NCI-H2081 treated with DMSO at 0.1 percent for 48 hours (cell line): ENCODE measurements at regions not wholly inside any gene's neighbourhood (a gene's known extent, or its start where the extent isn't known, plus 50 kb on each side); places are given as distances from the start of the nearest gene placed in this dataset.

ENCODE experiments used
- DNase-seq: peaks from one replicate; lab custom pipeline; 2025; lab: John Stamatoyannopoulos, UW

DNA sequence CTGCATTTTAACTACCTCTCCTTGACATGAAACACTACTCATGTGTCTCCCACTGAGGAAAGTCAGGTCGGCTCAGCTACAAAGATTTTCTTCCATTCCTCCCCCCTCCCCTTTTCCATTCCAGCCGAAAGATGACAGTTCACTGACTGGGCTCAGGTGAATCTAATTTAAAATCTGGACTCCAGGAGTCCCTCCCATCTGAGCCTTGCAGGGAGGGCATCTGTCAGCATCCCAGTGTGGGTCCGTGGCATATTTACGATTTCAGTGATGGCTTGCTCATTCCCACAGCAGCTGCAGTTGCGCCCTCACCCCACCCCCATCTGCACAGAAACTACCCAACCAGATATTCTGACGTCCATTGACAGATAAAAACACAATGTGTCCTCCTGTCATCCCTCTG is 153.7 kb upstream of the ARRDC4 start:
- DNase-seq = no peak

DNA sequence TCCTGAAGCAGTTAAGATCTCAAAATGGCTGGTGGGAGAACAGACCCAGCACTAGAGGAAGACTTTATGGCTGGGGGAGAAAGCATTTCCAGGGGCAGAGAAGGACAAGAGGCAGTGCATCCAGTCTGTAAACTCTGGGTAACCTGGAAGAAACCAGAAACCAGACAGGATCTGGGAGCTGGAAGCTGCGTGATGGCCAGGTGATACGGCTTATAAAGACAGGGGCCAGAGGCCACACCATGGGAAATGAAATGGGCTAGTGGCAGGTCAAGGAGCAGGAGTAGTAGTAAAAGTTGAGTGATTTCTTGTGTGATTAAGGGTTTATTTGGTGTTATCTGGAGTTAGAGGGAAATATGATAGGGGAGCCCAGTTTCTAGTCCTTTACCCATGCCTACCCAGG is 144.7 kb upstream of the ARRDC4 start:
- no peak for DNase-seq

DNA sequence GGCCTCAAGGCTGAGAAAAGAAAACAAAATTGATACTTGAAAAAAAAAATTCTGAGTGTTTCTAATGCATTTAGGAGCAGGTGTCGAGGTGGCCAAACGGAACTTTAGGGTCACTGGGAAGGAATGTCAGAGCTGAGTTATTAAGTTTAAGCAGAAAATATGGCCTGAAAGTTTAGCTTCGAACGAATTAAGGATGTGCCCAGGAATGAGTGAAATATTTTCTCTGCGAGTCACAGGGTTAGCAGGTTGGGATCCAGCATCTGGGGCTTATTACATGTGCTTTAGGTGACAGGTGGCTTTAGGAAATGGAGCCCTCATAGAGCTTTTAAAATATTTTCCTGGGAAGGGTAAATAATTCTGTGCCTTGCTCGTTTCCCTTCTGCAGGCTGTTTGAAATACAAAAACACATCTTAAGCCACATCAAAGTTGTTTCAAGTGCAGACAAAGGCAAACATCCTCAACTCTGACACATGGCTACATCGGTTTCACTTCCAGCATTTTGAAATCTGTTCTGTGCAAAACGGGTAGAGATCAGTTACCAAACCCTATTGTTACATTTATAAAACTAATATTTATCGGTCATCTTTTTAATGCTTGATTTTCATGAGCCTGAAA is 143.1 kb upstream of the ARRDC4 start:
- DNase-seq = no peak

DNA sequence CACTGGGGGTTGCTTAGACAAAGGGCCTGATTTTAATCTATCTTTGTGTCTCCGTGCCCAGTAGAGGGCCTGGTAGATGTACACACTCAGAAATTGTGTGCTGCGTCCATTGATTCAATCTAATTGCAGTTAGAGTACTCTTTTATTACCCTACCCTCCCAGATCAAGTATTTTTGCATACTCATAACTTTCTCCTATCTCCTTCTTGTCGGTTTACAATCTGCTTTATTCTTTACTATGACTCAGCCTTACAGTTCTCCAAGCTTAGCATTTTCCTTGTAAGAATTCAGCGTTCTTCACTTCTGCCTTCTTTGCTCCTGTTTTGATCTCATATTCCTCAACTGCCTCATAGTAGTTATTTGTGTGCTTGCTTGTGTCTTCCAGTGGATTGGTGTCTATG is 124.5 kb upstream of the ARRDC4 start:
- no peak for DNase-seq

DNA sequence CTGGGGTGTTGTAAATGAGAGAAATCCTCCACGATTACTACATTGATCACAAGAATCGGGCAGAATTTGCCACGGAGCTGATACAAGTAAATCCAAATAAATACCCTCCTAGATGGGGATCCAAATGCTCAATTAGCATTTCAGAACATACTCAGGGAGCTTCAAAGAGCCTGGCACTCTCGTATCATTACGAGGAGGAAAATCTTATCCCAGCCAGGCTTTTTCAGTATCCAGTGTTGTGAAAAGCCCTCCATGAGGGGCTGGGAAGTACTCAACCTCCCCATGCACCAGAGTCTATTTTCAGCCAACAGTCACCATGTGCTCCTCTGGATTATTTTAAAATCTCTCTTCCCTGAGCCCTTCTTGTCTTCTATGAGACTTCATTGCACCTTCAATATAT is 122.6 kb upstream of the ARRDC4 start:
- DNase-seq = no peak

DNA sequence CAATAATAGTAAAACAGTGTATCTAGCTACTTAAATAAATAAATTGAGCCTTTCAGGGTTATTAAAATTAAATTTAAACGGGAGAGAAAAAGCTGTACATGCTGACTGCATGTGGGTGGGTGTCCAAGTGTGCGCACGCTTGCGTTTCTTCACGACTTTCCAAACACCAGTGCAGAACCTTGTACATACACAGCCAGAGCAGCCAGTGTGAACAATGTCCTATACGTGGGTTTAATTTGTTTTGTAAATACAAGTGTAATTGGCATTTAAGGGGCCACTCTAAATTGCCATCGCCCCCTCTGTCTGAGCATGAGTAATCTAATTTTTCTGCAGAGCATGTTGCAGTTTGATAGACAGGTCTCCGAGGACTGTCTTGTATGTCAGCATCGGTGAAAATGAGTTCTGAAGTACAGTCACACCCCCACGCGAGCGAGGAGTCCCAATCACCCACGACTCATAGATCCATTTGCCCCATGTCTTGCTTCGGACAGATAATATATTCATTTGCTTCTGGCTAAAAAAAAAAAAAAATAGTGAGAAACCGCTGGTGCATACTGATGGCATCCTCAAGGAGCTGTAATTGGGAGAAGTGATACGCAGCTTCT is 121.8 kb upstream of the ARRDC4 start:
- DNase-seq = no peak

DNA sequence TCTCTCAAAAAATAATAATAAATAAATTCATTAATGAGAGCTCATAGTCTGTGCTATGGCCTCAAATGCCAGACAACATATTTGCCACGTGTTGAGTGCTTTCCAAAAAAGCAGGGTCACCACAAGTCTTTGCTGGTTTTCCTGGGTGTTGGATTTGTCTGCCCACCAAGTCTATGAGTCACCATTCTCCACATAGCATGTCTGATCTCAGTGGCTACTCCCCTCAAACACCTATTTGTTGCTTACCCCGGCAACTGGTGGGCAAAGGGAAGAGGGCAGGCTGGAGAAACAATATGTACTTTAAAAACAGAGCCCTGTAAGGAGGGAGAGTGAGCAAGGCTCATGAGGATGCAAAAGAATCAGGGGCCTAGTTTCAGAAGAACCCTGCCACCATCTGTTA is 120.0 kb upstream of the ARRDC4 start:
- no peak for DNase-seq

DNA sequence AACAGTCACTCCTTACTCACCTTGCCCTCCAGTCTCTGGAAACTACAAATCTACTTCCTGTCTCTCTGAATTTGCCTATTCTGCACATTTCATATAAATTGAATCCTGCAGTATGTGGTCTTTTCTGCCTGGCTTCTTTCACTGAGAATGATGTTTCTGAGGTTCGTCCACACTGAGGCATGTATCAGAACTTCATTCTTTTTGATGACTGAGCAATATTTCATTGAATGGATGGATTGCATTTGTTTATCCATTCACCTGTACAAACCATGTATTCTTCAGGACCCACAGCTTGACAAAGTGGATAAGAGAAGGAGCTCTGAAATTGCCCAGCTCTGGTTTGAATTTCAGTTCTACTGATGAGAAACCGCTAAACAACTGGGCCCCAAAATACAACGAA is 118.9 kb upstream of the ARRDC4 start:
- DNase-seq = no peak

DNA sequence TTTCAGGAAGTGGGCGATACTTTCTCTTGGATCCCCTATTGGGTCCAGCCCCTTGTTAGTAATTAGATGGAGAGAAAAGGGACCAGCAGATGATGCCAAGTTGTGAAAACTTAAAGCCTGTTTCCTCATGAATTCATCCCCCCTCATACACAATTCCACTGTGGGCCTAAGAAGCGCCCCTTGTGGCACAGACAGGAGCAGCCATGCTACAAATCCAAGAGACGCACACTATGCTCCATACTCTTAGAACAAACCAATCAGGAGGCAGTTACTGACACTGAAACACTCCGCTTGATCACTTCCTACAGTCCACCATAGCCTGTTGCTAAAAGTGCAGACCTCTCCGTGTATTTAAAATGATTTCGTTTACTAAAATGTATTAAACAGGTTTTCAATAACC is 111.3 kb upstream of the ARRDC4 start:
- DNase-seq = no peak

DNA sequence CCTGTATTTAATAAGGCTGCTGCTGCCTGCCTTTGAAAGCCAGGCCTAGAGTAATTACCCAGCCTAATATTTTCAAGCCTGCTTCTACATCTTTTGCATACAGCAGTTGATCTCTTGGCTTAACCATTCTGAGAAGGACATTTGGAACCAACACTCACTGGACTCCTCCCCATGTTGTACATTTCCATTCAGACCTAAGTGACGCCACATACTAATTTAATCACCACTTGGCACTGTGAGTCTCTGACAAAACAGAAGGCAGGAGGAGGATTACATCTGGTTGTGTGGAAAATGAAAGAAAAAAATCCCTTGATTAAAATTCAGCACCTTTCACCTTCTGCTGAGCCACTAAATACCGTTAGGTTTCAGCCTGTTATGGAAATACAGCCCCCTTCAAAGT is 102.2 kb upstream of the ARRDC4 start:
- no peak for DNase-seq

DNA sequence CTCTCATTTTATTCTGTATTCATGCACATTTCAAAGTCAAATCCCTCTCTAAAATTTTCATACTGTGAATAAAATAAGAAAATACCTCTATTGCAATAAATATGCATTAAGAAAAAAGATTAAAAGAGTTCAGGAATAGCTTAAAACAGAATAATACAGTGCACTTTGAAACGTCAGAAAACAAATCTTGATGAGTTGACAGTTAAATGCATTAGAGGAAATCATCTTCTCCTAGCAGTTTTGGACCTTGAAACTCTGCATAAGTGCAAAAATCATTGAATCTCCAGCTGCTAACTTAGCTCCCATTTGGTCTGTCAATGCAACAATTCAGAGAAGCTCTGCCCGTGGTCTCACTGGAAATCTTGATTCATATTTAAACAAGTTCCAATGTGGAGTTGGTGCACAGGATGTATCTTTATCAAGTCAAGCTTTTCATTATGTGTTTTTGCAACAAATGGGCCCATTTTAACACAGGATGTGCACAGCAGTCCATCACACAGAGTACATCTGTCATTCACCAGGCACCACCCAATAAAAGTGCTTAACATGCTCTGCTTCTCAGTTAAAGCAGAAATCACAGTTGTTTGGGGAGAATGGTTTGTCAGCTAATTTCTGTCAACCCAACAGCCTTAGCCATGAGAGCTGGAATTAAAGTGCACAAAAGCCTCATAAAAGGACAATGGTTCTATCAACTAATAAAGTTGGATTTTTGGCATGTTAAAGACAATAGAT is 98.8 kb upstream of the ARRDC4 start:
- DNase-seq = no peak

DNA sequence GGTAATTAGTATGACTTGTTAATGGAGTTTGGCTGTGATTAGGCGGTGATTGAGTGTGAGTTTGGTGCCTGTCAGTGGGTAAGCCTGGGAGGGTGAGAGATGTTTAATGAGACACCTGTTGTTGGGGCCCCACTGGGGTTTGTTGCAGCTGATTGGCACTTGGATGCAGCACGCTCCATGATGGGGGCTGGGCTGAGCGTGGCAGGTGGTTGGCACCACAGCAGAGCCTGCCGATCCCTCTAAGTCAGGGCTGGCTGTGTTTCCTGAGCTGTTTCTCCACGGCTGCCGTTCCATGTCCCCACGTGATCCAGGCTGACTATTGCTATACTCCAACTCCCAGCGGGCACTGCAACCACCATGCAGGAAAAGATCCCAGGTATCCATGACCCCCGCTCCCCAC is 93.5 kb upstream of the ARRDC4 start:
- DNase-seq = no peak

DNA sequence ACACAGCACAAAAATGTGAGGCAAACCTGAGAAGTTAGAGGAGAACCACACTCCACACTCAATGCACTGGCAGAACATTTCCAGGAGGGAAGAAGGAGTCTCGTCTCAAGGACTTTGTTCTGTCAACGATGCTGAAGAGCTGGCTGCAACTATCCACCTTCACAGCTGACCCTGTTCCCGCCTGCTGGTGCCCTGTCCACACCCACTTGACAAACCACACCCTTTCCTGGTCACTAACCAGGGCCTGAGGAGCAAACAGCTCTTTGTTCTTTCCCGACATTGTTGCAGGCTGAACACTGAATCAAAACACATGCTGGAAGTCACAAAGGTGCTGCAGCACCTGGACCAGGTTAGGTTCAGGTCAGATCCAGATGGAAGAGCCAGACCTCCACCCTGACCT is 92.6 kb upstream of the ARRDC4 start:
- no peak for DNase-seq

DNA sequence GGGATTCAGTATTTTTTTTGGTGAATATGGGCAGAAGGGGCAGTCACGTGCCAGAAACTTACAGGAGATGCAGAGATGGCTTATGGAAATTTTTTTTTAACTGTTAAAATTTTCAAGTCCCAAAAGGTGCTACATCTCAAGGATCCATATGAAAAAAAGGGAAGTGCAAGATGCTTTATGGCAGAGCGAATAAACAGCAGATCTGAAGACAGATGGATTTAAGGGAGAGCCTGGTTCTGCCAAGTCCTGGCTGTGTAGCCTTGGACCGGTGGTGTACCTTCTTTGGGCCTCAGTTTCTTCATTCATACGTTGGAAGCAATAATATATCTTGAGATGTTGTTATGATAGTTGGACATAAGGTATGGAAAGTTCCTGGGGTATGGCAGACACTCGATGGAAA is 91.5 kb upstream of the ARRDC4 start:
- DNase-seq = no peak

DNA sequence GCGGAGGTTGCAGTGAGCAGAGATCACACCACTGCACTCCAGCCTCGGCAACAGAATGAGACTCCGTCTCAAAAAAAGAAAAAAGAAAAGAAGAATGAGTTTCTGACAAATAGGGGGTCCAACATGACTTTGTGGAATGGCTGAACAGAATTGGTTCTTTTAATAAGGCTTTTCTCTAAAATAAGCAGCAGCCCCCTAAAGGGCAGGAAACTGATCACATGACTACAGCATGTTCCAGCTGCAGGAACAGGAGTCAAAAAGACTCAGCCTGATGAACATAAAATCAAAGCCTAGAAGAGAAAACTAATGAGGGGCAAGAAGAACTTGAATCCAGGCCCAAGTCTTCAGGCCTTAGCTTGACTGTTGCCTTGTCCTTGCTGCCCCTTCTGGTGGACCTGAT is 89.7 kb upstream of the ARRDC4 start:
- no peak for DNase-seq

DNA sequence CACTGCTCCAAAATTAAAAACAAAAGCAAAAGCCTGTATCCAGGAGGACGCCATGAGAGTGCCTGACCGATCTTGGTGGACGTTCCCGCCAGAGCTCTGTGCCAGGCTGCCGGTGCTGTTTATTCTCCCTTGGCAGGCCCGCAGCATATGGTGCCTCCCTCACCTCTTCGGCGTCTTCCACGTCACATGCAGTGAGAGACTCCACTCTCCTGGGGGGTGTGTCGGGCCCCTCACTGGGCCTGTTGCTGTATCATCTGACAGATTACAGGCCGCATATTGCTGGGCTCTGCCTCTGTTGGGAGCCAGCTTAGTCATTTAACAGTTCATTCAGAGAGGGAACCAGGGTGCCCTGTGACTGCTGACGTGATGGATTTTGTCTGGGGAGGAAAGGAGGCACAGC is 86.4 kb upstream of the ARRDC4 start:
- DNase-seq = no peak

DNA sequence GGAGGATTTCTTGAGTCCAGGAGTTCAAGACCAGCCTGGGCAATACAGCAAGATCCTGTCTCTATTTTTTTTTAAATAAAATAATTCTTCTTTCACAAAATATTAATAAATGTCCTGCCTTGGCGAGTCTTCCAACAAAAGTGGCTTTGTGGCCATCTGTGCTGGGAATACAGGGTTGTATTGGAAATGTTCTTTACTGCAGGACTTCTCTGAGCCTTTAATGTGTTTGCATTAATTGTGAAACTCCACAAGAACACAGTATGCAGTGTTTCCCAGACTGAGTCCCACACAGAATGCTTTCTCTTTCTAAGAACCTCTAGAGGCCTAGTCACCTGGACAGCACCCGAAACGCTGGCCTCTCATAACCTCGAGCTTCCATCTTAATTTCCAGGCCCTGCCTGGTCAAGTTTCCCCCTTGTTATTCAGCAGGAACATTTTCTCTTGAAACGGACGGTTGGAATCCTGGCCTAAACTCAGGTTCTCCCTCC is 85.4 kb upstream of the ARRDC4 start:
- DNase-seq = no peak

DNA sequence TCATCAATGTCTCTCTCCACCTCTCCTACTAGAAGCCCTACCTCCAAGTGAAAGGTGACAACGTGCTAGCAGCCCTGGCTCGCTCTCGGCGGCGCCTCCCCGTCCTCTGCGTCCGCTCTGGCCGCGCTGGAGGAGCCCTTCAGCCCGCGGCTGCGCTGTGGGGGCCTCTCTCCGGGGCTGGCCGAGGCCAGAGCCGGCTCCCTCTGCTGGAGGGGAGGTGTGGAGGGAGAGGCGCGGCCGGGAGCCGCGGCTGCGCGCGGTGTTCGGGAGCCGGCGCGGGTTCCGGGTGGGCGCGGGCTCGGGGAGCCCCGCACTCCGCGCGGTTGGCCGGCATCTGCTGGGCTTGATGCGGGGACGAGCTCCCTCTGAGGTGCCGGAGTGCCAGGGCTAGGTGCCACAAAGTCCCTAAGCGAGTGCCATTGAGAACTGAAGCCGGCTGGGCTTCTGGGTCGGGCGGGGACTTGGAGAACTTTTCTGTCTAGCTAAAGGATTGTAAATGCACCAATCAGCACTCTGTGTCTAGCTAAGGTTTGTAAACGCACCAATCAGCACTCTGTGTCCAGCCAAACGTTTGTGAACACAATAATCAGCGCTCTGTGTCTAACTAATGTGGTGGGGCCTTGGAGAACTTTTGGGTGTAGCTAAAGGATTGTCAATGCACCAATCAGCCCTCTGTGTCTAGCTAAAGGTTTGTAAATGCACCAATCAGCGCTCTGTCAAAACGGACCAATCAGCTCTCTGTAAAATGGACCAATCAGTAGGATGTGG is 84.8 kb upstream of the ARRDC4 start:
- no peak for DNase-seq

DNA sequence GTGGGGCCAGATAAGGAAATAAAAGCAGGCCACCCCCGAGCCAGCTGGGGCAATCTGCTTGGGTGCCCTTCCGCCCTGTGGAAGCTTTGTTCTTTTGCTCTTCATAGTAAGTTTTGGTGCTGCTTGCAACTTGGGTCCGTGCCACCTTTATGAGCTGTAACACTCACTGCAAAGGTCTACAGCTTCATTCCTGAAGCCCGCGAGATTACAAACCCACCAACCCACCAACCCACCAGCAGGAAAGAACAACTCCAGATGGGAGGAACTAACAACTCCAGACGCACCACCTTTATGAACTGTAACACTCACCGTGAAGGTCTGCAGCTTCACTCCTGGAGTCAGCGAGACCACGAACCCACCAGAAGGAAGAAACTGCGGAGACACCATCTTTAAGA is 84.2 kb upstream of the ARRDC4 start:
- no peak for DNase-seq

DNA sequence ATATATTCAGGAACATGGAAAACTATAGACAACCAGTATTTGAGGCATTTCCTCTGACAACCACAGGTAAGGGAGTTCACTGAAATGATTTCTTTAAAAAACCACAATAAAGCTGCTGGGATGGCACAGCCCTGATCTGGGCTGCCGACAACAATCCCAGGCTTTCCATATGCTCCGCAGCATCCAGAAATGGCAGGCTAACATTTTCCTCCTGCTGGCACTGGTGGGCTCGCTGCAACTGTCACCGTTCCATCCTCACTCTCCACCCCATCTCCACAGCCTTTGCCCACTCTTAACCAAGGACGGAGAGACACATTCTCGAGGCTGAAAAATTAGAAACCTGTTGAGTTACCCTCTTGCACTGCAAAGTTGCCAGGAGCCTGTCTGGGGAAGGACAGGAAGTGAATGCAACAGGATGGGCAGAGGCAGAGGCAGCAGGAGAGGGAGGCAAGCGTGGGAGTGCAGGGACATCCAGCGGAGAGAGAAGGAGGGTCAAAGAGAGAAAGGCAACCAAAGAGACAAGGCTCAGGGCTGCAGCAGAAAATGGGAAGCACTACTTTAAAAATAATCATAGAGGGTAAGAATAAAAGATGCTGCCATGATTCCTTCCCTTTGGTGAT is 79.0 kb upstream of the ARRDC4 start:
- DNase-seq = no peak

DNA sequence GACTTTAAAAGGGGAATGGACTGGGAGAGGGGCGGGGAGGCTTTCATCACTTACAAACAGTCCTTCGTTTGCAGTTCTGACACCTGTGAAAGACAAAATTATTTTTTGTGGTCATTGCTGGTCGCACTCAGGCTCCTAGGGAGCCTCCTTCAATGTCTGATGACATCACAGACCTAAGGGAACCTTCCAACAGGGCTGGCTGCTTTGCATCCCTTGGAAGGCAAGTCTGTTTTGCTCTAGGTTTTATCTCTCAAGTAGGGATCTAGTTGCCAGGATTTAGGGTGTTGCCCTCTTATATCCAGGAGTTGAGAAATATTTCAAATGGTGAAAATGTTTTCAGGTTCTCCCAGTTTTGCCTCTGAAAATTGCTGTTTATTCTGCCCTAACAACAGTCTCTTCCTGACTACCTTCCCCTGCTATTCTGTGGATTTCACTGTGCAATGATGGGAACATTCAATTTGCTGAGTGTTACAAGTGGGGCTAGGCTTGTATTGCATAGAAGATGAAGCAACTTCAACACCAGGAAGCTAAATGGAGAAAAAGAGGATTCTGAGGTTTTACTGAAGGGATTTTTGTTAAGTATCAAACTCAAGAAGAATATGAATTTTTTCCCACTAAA is 75.9 kb upstream of the ARRDC4 start:
- no peak for DNase-seq

DNA sequence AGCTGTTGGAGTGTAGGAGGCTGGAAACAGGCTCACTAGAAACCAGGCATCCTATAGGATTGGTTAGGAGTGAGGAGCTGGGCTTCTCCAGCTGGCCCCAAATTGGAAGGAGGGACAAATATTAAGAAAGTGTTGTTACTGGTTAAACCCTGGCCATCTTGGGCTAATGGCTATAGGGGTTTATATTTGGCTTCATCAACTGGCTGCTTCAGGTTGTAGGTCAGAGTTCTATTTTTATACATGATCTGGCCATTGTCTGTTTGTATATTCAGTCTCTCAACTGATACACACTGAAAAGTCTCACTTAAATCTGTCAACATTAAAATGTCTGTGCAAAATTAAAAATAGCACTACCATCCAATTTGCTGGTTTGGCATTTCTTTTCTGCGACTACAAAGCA is 70.2 kb upstream of the ARRDC4 start:
- DNase-seq = no peak
